HS-27A (cell line): ENCODE measurements at regions not wholly inside any gene's neighbourhood (a gene's known extent, or its start where the extent isn't known, plus 50 kb on each side); places are given as distances from the start of the nearest gene placed in this dataset.
A peak's percentile ranks its signal among the peaks of the same experiment; 100 is the strongest.
"Not testable (repeated sequence)": the region's sequence is repeated elsewhere in the genome, so short reads cannot be mapped to it uniquely, and the experiment has no call there.

Source experiments
- DNase-seq: peaks from one replicate; pipeline ENCODE4 v3.0.0-alpha.2; 2012; ENCODE audit warnings: low read depth, missing footprints

- DNase-seq = no peak
Measured at GRCh38 chr7:113230691-113231090, 112.3 kb upstream of the SMIM30 start.

GRCh38 chr7:113217314-113217713 lies 99.0 kb upstream of the SMIM30 start:
- no peak for DNase-seq

- no peak for DNase-seq
Measured at GRCh38 chr7:113216038-113216437, 97.7 kb upstream of the SMIM30 start.

- no peak for DNase-seq
Measured at GRCh38 chr7:113209449-113210203, 91.3 kb upstream of the SMIM30 start.

- no peak for DNase-seq
Measured at GRCh38 chr7:113207931-113208330, 89.6 kb upstream of the SMIM30 start.

- no peak for DNase-seq
Measured at GRCh38 chr7:113207441-113207840, 89.1 kb upstream of the SMIM30 start.

GRCh38 chr7:113204415-113204814 lies 86.1 kb upstream of the SMIM30 start:
- no peak for DNase-seq

- DNase-seq = no peak
Measured at GRCh38 chr7:113202284-113202683, 83.9 kb upstream of the SMIM30 start.

- no peak for DNase-seq
Measured at GRCh38 chr7:113200281-113200680, 81.9 kb upstream of the SMIM30 start.

GRCh38 chr7:113199841-113200240 lies 81.5 kb upstream of the SMIM30 start:
- DNase-seq = no peak

GRCh38 chr7:113199136-113199535 lies 80.8 kb upstream of the SMIM30 start:
- DNase-seq = no peak

- no peak for DNase-seq
Measured at GRCh38 chr7:113198226-113198625, 79.9 kb upstream of the SMIM30 start.

GRCh38 chr7:113197274-113197673 lies 78.9 kb upstream of the SMIM30 start:
- DNase-seq = peak; percentile 60

- DNase-seq = no peak
Measured at GRCh38 chr7:113188396-113188795, 70.0 kb upstream of the SMIM30 start.

GRCh38 chr7:113179313-113179712 lies 61.0 kb upstream of the SMIM30 start:
- no peak for DNase-seq

- no peak for DNase-seq
Measured at GRCh38 chr7:113176836-113177235, 58.5 kb upstream of the SMIM30 start.

GRCh38 chr7:113176180-113176579 lies 57.8 kb upstream of the SMIM30 start:
- DNase-seq = not testable (repeated sequence)

- DNase-seq = no peak
Measured at GRCh38 chr7:113175525-113176104, 57.3 kb upstream of the SMIM30 start.

- DNase-seq = no peak
Measured at GRCh38 chr7:113172726-113173125, 54.4 kb upstream of the SMIM30 start.

- no peak for DNase-seq
Measured at GRCh38 chr7:113170591-113170990, 52.2 kb upstream of the SMIM30 start.
